Suprapubic skin (tissue), 4 donors: ENCODE measurements at regions not wholly inside any gene's neighbourhood (a gene's known extent, or its start where the extent isn't known, plus 50 kb on each side); places are given as distances from the start of the nearest gene placed in this dataset.
"Not testable (repeated sequence)": the region's sequence is repeated elsewhere in the genome, so short reads cannot be mapped to it uniquely, and the experiment has no call there.

Source experiments
- DNase-seq, 2 donors: peaks; one replicate each; pipeline ENCODE4 v3.0.0-alpha.2; 2019; ENCODE audit warnings: low spot score in 2 of 2
- H3K27ac ChIP-seq: fragments of 200-600 bp; sonication (generic); one replicate; pipeline ENCODE4 v1.5.1; 2019
- H3K27me3 ChIP-seq: fragments of 200-600 bp; sonication (generic); one replicate; pipeline ENCODE4 v1.5.1; 2019
- H3K36me3 ChIP-seq: fragments of 200-600 bp; sonication (generic); one replicate; pipeline ENCODE4 v1.5.1; 2019
- H3K4me1 ChIP-seq: fragments of 200-600 bp; sonication (generic); one replicate; pipeline ENCODE4 v1.5.1; 2019
- H3K4me3 ChIP-seq: fragments of 200-600 bp; sonication (generic); one replicate; pipeline ENCODE4 v1.5.1; 2019; ENCODE audit warnings: mild to moderate bottlenecking
- H3K9me3 ChIP-seq: fragments of 200-600 bp; sonication (generic); one replicate; pipeline ENCODE4 v1.5.1; 2019
- CTCF ChIP-seq, 2 donors: fragments of 200-600 bp in 1 of 2; fragments of 450-650 bp in 1 of 2; sonication (generic) in 1 of 2; IDR thresholded peaks; one replicate each; pipeline ENCODE4 v1.5.1; 2016 to 2019; ENCODE audit warnings: antibody characterized with exemption in 2 of 2, mild to moderate bottlenecking in 1 of 2, moderate library complexity in 1 of 2
- EP300 ChIP-seq: sonication (generic); formaldehyde crosslinking; IDR thresholded peaks from one replicate; pipeline ENCODE4 v1.6.1; 2017; ENCODE audit warnings: antibody characterized with exemption
- POLR2A ChIP-seq, 2 donors: fragments of 450-650 bp; IDR thresholded peaks; one replicate each; pipeline ENCODE4 v1.6.1; 2017; ENCODE audit warnings: antibody characterized with exemption in 2 of 2, mild to moderate bottlenecking in 2 of 2, moderate library complexity in 2 of 2
- POLR2AphosphoS5 ChIP-seq, 3 donors: sonication (generic); formaldehyde crosslinking; IDR thresholded peaks; one replicate each; pipeline ENCODE4 v1.6.1; 2017; ENCODE audit warnings: antibody characterized with exemption in 3 of 3
- WGBS: methylation state at CpG from one replicate; pipeline ENCODE4 v1.1.5; 2018; 5-methylcytosine and 5-hydroxymethylcytosine counted together

DNA sequence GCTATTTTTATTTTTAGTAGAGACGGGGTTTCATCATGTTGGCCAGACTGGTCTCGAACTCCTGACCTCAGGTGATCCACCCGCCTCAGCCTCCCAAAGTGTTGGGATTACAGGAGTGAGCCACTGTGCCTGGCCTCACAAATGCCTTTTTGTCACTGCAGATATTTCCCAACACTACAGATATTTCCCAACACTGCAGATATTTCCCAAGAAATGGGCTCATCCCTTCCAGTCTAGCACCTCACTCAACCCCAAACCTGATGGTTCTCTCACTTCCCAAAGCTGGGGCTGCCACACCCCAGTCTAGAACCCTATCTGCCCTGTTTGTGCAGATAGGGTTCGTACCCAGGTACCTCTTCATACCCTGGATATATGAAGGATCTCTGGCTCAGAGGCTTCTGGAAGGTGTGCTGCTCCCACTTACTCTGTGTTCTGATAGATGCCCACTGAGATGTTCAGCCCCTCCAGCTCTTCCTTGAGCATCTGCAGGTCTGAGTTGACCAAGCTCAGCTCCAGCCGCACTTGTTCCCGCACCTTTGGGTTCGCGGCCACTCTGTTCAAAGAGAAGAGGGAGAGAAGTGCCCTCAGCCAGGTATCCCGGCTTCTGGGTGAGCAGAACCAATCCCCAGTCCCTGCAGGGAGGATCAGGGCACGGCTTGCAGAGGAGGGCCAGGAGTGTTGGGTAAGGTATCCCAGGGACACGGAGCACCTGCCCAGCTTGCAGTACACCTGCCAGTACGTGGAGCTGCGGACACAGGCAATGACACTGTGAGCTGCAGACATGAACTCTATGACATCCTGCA is 265.1 kb downstream of the GOLGA6L6 start:
- DNase-seq, H3K4me3 ChIP-seq, H3K27ac ChIP-seq, H3K27me3 ChIP-seq, H3K4me1 ChIP-seq, H3K36me3 ChIP-seq: not testable (repeated sequence)
- peaks cover 25% of the 10 kb centered on the region for H3K9me3 ChIP-seq
- WGBS, result 81% methylated on average over 13 of the region's 13 CpGs

- not testable (repeated sequence) for H3K27me3 ChIP-seq, DNase-seq, H3K36me3 ChIP-seq, H3K4me3 ChIP-seq, H3K27ac ChIP-seq, H3K4me1 ChIP-seq
- WGBS, result 65% methylated on average over 5 of the region's 5 CpGs
- peaks cover 16% of the 10 kb centered on the region for H3K9me3 ChIP-seq
Observed at GRCh38 chr15:20275373-20275967, 266.1 kb downstream of the GOLGA6L6 start.

GRCh38 chr15:20272422-20273184 is 269.0 kb downstream of the GOLGA6L6 start:
- 80% methylated on average over 14 of the region's 14 CpGs for WGBS
- Histone ChIP-seq H3K4me3 (no peak overlapping the region), H3K4me1 (no peaks in the 10 kb centered on the region), H3K27me3 (no peaks in the 10 kb centered on the region), H3K27ac (no peak overlapping the region), H3K9me3 (peaks cover 15% of the 10 kb centered on the region), H3K36me3 (no peaks in the 10 kb centered on the region)
- TF ChIP-seq CTCF (IDR thresholded peaks at IDR 0.05) (no peak), POLR2AphosphoS5 (IDR thresholded peaks at IDR 0.05) (no peak), POLR2A (IDR thresholded peaks at IDR 0.05) (no peak), EP300 (no peak)
- DNase-seq, result no peak

DNA sequence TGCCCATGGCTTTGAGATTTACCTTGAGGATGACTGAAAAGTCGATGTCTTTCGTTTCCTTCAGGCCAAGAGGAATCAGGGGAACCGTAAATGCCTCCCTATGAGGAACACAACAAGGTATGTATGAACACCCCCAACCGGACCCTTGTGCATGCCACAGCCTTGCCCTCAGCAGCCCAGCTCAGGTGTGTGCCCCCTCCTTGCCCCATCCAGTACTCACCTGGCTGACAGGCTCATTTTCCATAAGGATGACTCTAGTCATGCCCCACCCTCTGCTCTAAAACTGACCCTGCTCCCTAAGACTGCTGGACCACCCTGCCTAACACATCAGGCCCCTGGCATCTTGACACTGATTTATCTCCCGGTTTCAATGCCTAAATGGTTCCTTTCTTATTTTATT is 270.0 kb downstream of the GOLGA6L6 start:
- Histone ChIP-seq H3K9me3 (peaks cover 11% of the 10 kb centered on the region), H3K36me3 (no peaks in the 10 kb centered on the region), H3K27me3 (no peaks in the 10 kb centered on the region), H3K4me1 (no peaks in the 10 kb centered on the region), H3K27ac (no peak overlapping the region), H3K4me3 (no peak overlapping the region)
- no peak for TF ChIP-seq CTCF (IDR thresholded peaks at IDR 0.05)
- 67% methylated on average over 5 of the region's 5 CpGs for WGBS
- no peak for DNase-seq

- H3K27ac ChIP-seq, H3K4me1 ChIP-seq, H3K27me3 ChIP-seq, DNase-seq, H3K36me3 ChIP-seq, H3K4me3 ChIP-seq: not testable (repeated sequence)
- H3K9me3 ChIP-seq, result peaks cover 11% of the 10 kb centered on the region
- whole genome bisulfite sequencing, result 95% methylated on average over 5 of the region's 5 CpGs
Observed at GRCh38 chr15:20269956-20270355, 271.6 kb downstream of the GOLGA6L6 start.

GRCh38 chr15:20267996-20268395 is 273.6 kb downstream of the GOLGA6L6 start:
- not testable (repeated sequence) for H3K27ac ChIP-seq, H3K9me3 ChIP-seq, H3K27me3 ChIP-seq, DNase-seq, H3K4me1 ChIP-seq, H3K4me3 ChIP-seq, H3K36me3 ChIP-seq
- 89% methylated on average over 6 of the region's 6 CpGs for WGBS

GRCh38 chr15:20267051-20267730 is 274.4 kb downstream of the GOLGA6L6 start:
- not testable (repeated sequence) for H3K36me3 ChIP-seq, H3K27me3 ChIP-seq, H3K4me1 ChIP-seq, H3K9me3 ChIP-seq, H3K4me3 ChIP-seq, H3K27ac ChIP-seq, DNase-seq
- WGBS, result 75% methylated on average over 6 of the region's 6 CpGs

DNA sequence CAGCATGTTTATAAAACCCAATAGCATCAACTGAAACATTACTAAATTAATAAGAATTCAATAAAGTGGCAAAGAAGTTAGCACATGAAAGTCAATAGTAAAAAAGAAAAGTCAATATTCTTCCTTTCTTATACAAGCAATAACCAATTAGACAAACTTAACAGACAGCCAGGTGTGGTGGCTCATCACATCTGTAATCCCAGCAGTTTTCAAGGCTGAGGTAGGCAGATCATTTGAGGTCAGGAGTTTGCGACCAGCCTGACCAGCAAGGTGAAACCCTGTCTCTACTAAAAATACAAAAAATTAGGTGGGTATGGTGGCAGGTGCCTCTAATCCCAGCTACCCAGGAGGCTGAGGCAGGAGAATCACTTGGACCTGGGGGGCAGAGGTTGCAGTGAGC is 275.9 kb downstream of the GOLGA6L6 start:
- 89% methylated on average over 1 of the region's 1 CpG for WGBS
- H3K4me1 ChIP-seq, H3K27me3 ChIP-seq, H3K9me3 ChIP-seq, DNase-seq, H3K4me3 ChIP-seq, H3K27ac ChIP-seq, H3K36me3 ChIP-seq: not testable (repeated sequence)

DNA sequence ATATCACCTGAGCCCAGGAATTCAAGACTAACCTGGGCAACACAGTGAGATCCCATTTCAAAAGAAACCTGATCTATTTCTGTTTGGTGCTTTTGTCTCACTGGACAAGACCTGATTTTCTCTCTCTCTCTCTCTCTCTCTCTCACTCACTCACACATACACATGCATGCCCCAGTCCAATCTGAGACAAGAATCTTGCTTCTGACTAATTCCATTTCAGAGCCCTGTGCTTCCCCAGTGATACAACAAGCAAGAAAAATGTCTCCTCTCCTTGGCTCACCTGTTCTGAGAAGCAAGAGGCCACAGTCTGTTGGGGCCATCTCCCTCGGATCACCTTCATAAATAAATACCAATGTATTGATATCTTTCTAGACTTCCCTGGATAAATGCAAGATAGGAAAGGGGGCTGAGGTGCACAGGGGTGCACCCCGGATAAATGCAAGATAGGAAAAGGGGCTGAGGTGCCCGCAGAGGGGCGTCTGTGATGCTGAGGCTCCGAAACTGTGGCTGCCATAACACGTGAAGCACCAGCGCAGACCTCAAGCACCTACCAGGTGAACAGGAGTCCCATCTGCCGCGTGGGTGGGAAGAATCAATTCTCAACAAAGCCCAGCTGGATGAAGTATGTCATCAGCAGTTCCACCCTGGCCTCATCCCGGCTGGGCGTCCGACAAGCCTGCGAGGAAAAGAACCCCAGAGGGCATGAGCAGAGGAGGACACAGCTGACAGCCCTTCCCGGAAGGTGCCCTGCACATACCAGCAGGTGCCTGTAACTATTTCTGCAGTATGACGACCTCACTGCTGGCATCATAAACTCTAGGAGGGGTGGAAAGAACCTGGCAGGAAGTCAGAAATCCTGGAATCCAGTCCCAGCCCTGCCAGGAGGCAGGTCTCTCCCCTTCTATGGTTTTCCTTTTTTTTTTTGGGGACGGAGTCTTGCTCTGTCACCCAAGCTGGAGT is 280.0 kb downstream of the GOLGA6L6 start:
- H3K36me3 ChIP-seq, DNase-seq: not testable (repeated sequence)
- 72% methylated on average over 16 of the region's 16 CpGs for WGBS

DNA sequence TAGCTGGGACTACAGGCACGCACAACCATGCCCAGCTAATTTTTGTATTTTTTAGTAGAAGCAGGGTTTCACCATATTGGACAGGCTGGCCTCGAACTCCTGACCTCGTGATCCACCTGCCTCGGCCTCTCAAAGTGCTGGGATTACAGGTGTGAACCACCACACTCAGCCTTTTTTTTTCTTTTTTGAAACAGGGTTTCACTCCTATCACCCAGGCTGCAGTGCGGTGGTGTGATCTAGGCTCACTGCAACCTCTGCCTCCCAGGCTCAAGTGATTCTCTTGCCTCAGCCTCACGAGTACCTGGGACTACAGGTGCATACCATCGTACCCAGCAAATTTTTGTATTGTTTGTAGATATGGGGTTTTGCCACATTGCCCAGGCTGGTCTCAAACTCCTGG is 280.9 kb downstream of the GOLGA6L6 start:
- 78% methylated on average over 7 of the region's 7 CpGs for WGBS
- H3K9me3 ChIP-seq, H3K4me1 ChIP-seq, H3K27ac ChIP-seq, DNase-seq, H3K27me3 ChIP-seq, H3K4me3 ChIP-seq, H3K36me3 ChIP-seq: not testable (repeated sequence)

More for the DNA sequence above, 280.0 kb downstream of the GOLGA6L6 start:
- H3K9me3 ChIP-seq, H3K4me1 ChIP-seq, H3K27ac ChIP-seq, H3K27me3 ChIP-seq, H3K4me3 ChIP-seq: not testable (repeated sequence)
